ENCODE measurements at regions not wholly inside any gene's neighbourhood (a gene's known extent, or its start where the extent isn't known, plus 50 kb on each side); places are given as distances from the start of the nearest gene placed in this dataset.

DNA sequence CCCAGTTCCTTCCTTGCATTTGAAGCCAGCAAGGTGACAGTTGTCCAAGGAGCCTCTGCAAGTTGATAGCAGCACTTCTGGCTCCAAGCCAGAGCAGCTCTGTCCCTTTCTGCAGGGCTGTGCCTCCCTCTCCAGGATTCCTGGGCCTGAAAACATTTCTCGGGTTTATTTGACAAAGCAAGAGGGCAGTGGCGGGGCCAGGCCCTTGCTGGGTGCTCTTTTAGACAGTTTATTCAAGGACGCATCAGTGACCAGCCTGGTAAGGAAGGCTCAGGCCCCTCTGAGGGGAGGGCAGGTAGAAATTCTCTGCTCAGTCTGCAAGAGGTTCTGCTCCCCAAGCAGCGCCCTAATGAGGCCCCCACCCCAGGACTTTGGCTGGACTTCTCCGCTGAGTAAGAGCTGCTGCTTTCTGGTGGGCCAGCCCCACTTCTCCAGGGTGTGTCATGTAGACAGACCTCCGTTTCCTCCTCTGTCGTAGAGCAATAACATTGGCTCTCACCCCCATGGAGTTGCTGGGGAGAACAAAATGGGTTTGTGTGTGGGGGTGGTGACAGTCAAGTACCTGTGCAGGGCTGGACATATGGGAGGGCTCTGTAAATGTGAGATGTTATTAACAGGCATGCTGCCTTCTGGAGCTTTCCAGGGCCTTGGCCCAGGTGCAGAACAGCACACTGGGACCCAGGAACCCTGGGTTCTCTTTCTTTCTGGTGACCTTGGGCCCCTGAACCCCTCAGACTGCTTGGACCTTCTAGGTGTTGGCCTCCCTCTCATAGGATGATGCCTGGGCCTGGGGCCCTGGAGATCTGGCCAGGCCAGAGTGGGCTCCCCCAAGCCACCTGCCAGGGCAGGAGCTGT, 146.2 kb upstream of the TLE3 start:
- TF ChIP-seq POLR2A (IDR thresholded peaks at IDR 0.05), result no peak
- TF ChIP-seq, protein P1, sequence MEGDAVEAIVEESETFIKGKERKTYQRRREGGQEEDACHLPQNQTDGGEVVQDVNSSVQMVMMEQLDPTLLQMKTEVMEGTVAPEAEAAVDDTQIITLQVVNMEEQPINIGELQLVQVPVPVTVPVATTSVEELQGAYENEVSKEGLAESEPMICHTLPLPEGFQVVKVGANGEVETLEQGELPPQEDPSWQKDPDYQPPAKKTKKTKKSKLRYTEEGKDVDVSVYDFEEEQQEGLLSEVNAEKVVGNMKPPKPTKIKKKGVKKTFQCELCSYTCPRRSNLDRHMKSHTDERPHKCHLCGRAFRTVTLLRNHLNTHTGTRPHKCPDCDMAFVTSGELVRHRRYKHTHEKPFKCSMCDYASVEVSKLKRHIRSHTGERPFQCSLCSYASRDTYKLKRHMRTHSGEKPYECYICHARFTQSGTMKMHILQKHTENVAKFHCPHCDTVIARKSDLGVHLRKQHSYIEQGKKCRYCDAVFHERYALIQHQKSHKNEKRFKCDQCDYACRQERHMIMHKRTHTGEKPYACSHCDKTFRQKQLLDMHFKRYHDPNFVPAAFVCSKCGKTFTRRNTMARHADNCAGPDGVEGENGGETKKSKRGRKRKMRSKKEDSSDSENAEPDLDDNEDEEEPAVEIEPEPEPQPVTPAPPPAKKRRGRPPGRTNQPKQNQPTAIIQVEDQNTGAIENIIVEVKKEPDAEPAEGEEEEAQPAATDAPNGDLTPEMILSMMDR (IDR thresholded peaks at IDR 0.05), result no peak
